ENCODE measurements at regions not wholly inside any gene's neighbourhood (a gene's known extent, or its start where the extent isn't known, plus 50 kb on each side); places are given as distances from the start of the nearest gene placed in this dataset.

DNA sequence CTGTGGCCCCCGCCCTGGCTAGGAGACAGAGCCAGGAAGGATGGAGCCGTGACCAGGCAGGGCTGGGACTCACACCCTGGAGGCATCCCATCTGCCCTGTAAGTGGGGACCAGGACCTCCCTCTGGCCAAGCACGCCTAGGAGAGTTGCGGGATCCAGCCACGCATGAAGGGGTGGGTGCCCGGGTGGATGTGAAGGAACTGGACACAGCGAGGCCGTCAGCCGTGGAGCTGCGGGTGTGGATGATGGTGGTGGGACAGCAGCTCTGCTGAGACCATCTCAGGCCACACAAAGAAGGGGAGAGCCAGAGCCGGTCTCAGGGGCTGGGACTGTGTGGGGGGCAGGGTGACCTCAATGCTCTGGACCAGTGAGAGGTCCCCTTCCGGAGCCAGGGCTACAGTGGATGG, 746.4 kb downstream of the BRD1 start:
- TF ChIP-seq CTCF (IDR thresholded peaks at IDR 0.05; ENCODE audit: low read length) (no peak), EZH2phosphoT487 (IDR thresholded peaks at IDR 0.05; ENCODE audit: low read length) (no peak)

Measured in MM.1S (cell line).